ENCODE measurements at regions not wholly inside any gene's neighbourhood (a gene's known extent, or its start where the extent isn't known, plus 50 kb on each side); places are given as distances from the start of the nearest gene placed in this dataset. TPM values are rescaled to one million over a fixed set of nuclear protein-coding genes. Genes with fewer than 3 reads are reported as not detected.

- no peak for DNase-seq (ENCODE audit: low read depth)
- TF ChIP-seq, protein P1, sequence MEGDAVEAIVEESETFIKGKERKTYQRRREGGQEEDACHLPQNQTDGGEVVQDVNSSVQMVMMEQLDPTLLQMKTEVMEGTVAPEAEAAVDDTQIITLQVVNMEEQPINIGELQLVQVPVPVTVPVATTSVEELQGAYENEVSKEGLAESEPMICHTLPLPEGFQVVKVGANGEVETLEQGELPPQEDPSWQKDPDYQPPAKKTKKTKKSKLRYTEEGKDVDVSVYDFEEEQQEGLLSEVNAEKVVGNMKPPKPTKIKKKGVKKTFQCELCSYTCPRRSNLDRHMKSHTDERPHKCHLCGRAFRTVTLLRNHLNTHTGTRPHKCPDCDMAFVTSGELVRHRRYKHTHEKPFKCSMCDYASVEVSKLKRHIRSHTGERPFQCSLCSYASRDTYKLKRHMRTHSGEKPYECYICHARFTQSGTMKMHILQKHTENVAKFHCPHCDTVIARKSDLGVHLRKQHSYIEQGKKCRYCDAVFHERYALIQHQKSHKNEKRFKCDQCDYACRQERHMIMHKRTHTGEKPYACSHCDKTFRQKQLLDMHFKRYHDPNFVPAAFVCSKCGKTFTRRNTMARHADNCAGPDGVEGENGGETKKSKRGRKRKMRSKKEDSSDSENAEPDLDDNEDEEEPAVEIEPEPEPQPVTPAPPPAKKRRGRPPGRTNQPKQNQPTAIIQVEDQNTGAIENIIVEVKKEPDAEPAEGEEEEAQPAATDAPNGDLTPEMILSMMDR (IDR thresholded peaks at IDR 0.05; ENCODE audit: insufficient read depth, low read length), result no peak
- H3K4me3 ChIP-seq (ENCODE audit: low read depth, low read length), result no peak overlapping the region
Measured at GRCh38 chr7:136030867-136031318, 53.7 kb upstream of the MTPN start.

- DNase-seq (ENCODE audit: low read depth), result no peak
- no peak overlapping the region for H3K4me3 ChIP-seq (ENCODE audit: low read depth, low read length)
- TF ChIP-seq, protein P1 (IDR thresholded peaks at IDR 0.05; ENCODE audit: insufficient read depth, low read length), result no peak
Measured at GRCh38 chr7:136030330-136030729, 53.2 kb upstream of the MTPN start.

DNA sequence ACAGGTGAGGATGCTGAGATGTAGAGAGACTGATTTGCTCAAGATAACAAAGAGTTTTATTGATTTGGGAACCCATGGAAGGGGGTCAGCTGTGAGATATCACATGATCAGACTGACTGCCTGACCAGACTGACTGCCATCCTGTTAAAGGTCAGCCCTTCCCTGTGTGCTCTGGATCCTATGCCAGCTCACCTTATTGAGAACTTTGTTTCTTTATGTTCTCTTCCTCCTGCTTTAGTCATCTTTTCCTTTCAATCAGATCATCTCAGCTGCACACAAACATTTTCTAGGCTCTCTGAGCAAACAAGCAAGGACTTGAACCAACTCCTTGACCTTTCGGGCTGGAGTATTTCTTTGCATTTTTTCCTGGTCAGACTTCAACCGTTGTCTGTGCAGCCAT lies 50.0 kb upstream of the MTPN start:
- TF ChIP-seq, protein P1 (IDR thresholded peaks at IDR 0.05; ENCODE audit: insufficient read depth, low read length), result no peak
- H3K4me3 ChIP-seq (ENCODE audit: low read depth, low read length), result no peak overlapping the region

More for the DNA sequence above, 50.0 kb upstream of the MTPN start:
- no peak for DNase-seq (ENCODE audit: low read depth)

Small RNA genes lying in the stretch of these regions (small RNA-seq; reads per million reads assigned to genes)
- not detected for gene RF00019

Measured in fibroblast of the aortic adventitia (primary cell).